Occipital lobe (tissue), 1 donor: ENCODE measurements at regions not wholly inside any gene's neighbourhood (a gene's known extent, or its start where the extent isn't known, plus 50 kb on each side); places are given as distances from the start of the nearest gene placed in this dataset.

Experiments
- DNase-seq: peaks from one replicate; lab custom pipeline; 2025; lab: John Stamatoyannopoulos, UW

GRCh38 chr13:102935896-102936321 lies 90.1 kb downstream of the ERCC5 start:
- DNase-seq, result no peak

GRCh38 chr13:102933523-102933922 lies 87.7 kb downstream of the ERCC5 start:
- DNase-seq, result no peak

- DNase-seq, result no peak
These were observed 87.3 kb downstream of the ERCC5 start for GRCh38 chr13:102933122-102933521.

- no peak for DNase-seq
These were observed 86.5 kb downstream of the ERCC5 start for GRCh38 chr13:102932331-102932730.

GRCh38 chr13:102930566-102930965 lies 84.7 kb downstream of the ERCC5 start:
- no peak for DNase-seq

GRCh38 chr13:102928941-102929675 lies 83.3 kb downstream of the ERCC5 start:
- no peak for DNase-seq
